SH-SY5Y (cell line): ENCODE measurements at regions not wholly inside any gene's neighbourhood (a gene's known extent, or its start where the extent isn't known, plus 50 kb on each side); places are given as distances from the start of the nearest gene placed in this dataset.

Experiments used
- GATA2 ChIP-seq: IDR thresholded peaks from 2 replicates; pipeline ENCODE4 v1.6.1; 2011; ENCODE audit warnings: mild to moderate bottlenecking, low read depth, low read length
- GATA3 ChIP-seq: IDR thresholded peaks from 2 replicates; pipeline ENCODE4 v1.6.1; 2011; ENCODE audit warnings: low read depth, mild to moderate bottlenecking, low read length, moderate library complexity

DNA sequence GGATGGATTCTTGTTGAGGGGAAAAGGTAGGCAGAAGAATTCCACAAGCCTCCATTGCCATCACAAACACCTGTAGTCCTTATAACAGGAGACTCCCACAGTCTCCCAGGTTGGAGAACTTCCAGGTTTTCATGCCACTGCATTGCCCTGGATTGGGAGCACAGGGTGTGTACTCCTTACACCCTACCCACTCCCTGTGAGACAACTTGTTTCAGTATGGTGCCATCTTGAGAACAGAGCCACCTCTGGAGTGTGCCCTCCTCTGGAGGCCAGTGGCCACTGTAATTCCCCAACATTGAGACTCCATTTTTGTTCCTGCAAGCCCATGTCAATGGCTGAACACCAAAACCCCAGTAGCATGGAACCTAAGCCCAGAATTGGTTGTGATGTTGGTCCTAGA is 123.5 kb upstream of the LAMA2 start:
- TF ChIP-seq GATA2 (no peak), GATA3 (no peak)
